Fibroblast of lung (primary cell): ENCODE measurements at regions not wholly inside any gene's neighbourhood (a gene's known extent, or its start where the extent isn't known, plus 50 kb on each side); places are given as distances from the start of the nearest gene placed in this dataset.

Experiments
- EZH2 ChIP-seq: IDR thresholded peaks from 2 replicates; pipeline ENCODE4 v1.5.1; 2012; ENCODE audit warnings: low read length, control low read depth, mild to moderate bottlenecking; ENCODE audit errors: missing control alignments
- TF ChIP-seq, protein P1 (sequence below), 2 donors: IDR thresholded peaks in 1 of 2; conservative IDR thresholded peaks in 1 of 2; 1 replicate in 1 of 2; 2 replicates in 1 of 2; pipeline ENCODE4 v1.5.1; 2011 to 2012; ENCODE audit warnings: low read length in 2 of 2, control low read depth in 1 of 2, inconsistent platforms in 1 of 2, low read depth in 1 of 2, mild to moderate bottlenecking in 1 of 2

DNA sequence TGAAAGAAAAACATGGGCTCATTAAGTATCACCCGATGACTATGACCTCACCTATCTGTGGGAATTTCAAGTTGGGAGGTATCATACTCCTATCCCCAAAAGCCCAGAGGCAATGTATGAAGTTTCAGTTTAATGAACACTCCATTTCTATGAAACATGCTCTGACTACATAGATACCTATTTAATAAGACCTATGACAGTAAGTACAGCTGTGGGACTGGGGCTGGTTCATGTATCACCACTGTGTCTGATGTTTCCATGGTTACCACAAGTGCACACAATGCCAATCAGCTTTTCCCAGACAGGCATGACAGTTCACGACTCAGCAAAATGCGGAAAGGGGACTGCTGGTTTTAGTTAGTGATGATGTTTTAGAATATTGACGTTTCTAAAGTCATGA lies 167.7 kb downstream of the SIPA1L2 start:
- TF ChIP-seq, protein P1, sequence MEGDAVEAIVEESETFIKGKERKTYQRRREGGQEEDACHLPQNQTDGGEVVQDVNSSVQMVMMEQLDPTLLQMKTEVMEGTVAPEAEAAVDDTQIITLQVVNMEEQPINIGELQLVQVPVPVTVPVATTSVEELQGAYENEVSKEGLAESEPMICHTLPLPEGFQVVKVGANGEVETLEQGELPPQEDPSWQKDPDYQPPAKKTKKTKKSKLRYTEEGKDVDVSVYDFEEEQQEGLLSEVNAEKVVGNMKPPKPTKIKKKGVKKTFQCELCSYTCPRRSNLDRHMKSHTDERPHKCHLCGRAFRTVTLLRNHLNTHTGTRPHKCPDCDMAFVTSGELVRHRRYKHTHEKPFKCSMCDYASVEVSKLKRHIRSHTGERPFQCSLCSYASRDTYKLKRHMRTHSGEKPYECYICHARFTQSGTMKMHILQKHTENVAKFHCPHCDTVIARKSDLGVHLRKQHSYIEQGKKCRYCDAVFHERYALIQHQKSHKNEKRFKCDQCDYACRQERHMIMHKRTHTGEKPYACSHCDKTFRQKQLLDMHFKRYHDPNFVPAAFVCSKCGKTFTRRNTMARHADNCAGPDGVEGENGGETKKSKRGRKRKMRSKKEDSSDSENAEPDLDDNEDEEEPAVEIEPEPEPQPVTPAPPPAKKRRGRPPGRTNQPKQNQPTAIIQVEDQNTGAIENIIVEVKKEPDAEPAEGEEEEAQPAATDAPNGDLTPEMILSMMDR (conservative IDR thresholded peaks at IDR 0.05 in 1 of 2, IDR thresholded peaks at IDR 0.05 in 1 of 2; ENCODE audit: low read depth in 1 of 2, low read length in 2 of 2), result no peak
- no peak for TF ChIP-seq EZH2
